SHP77 treated with DMSO at 0.1 percent for 48 hours (cell line): ENCODE measurements at regions not wholly inside any gene's neighbourhood (a gene's known extent, or its start where the extent isn't known, plus 50 kb on each side); places are given as distances from the start of the nearest gene placed in this dataset.
"Not testable (repeated sequence)": the region's sequence is repeated elsewhere in the genome, so short reads cannot be mapped to it uniquely, and the experiment has no call there.

Experiments
- DNase-seq: peaks from one replicate; lab custom pipeline; 2025; lab: John Stamatoyannopoulos, UW

GRCh38 chr10:107542607-107543006, 378.1 kb upstream of the SORCS1 start:
- no peak for DNase-seq

- DNase-seq: no peak
These were observed 377.5 kb upstream of the SORCS1 start for GRCh38 chr10:107542016-107542415.

GRCh38 chr10:107540981-107541380, 376.5 kb upstream of the SORCS1 start:
- DNase-seq: no peak

- DNase-seq: no peak
These were observed 364.8 kb upstream of the SORCS1 start for GRCh38 chr10:107529350-107529749.

- DNase-seq: no peak
These were observed 355.8 kb upstream of the SORCS1 start for GRCh38 chr10:107520348-107520747.

- no peak for DNase-seq
These were observed 353.3 kb upstream of the SORCS1 start for GRCh38 chr10:107517811-107518210.

- no peak for DNase-seq
These were observed 351.8 kb upstream of the SORCS1 start for GRCh38 chr10:107516349-107516748.

GRCh38 chr10:107504011-107504410, 339.5 kb upstream of the SORCS1 start:
- not testable (repeated sequence) for DNase-seq

- no peak for DNase-seq
These were observed 337.9 kb upstream of the SORCS1 start for GRCh38 chr10:107502229-107502985.

GRCh38 chr10:107498983-107499382, 334.5 kb upstream of the SORCS1 start:
- DNase-seq: no peak

- no peak for DNase-seq
These were observed 332.5 kb upstream of the SORCS1 start for GRCh38 chr10:107497024-107497423.

GRCh38 chr10:107496594-107496993, 332.1 kb upstream of the SORCS1 start:
- no peak for DNase-seq

GRCh38 chr10:107492389-107492788, 327.9 kb upstream of the SORCS1 start:
- DNase-seq: no peak

- DNase-seq: no peak
These were observed 325.9 kb upstream of the SORCS1 start for GRCh38 chr10:107490389-107490788.

GRCh38 chr10:107487284-107487683, 322.8 kb upstream of the SORCS1 start:
- DNase-seq: no peak

GRCh38 chr10:107485019-107485418, 320.5 kb upstream of the SORCS1 start:
- no peak for DNase-seq

GRCh38 chr10:107481881-107482280, 317.4 kb upstream of the SORCS1 start:
- DNase-seq: no peak

GRCh38 chr10:107481224-107481623, 316.7 kb upstream of the SORCS1 start:
- DNase-seq: no peak

- no peak for DNase-seq
These were observed 316.3 kb upstream of the SORCS1 start for GRCh38 chr10:107480781-107481180.

GRCh38 chr10:107477266-107477665, 312.8 kb upstream of the SORCS1 start:
- no peak for DNase-seq

- no peak for DNase-seq
These were observed 311.9 kb upstream of the SORCS1 start for GRCh38 chr10:107476408-107476807.

GRCh38 chr10:107474650-107475049, 310.1 kb upstream of the SORCS1 start:
- DNase-seq: no peak

GRCh38 chr10:107473225-107473624, 308.7 kb upstream of the SORCS1 start:
- DNase-seq: no peak

- DNase-seq: no peak
These were observed 307.4 kb upstream of the SORCS1 start for GRCh38 chr10:107471911-107472310.
